ENCODE measurements at regions not wholly inside any gene's neighbourhood (a gene's known extent, or its start where the extent isn't known, plus 50 kb on each side); places are given as distances from the start of the nearest gene placed in this dataset.
A peak's percentile ranks its signal among the peaks of the same experiment; 100 is the strongest.

DNA sequence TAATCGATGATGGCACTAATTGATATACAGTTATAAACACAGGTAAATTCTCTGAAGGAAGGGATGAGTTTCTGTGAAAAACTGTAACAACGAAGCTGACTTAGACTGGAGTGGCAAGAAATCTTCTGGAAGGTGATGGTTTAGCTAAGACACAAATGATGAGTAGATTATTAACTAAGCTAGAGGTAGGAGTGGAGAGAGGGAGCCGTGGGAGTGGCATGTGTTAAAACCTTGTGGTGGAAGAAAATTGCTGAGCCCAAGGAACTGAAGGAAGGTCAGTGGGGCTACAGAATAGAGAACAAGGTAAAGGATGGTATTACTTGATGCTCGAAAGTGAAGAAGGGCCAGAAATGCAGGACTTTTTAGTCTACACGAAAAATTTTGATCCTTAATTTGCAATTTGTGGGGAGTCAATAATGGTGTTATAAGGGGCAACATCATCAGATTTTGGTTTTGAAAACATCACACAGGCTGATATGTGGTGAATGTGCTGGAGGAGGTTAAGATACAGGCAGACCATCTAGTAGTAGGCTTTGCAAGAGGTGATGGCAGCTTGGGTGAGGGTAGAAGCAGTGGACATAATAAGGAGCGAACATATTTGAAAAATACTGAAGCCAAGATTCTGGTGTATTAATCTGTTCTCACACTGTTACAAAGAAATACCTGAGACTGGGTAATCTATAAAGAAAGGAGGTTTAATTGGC, 93.8 kb downstream of the S1PR1 start:
- TF ChIP-seq, protein P1, sequence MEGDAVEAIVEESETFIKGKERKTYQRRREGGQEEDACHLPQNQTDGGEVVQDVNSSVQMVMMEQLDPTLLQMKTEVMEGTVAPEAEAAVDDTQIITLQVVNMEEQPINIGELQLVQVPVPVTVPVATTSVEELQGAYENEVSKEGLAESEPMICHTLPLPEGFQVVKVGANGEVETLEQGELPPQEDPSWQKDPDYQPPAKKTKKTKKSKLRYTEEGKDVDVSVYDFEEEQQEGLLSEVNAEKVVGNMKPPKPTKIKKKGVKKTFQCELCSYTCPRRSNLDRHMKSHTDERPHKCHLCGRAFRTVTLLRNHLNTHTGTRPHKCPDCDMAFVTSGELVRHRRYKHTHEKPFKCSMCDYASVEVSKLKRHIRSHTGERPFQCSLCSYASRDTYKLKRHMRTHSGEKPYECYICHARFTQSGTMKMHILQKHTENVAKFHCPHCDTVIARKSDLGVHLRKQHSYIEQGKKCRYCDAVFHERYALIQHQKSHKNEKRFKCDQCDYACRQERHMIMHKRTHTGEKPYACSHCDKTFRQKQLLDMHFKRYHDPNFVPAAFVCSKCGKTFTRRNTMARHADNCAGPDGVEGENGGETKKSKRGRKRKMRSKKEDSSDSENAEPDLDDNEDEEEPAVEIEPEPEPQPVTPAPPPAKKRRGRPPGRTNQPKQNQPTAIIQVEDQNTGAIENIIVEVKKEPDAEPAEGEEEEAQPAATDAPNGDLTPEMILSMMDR (IDR thresholded peaks at IDR 0.05; ENCODE audit: partially characterized antibody, unreplicated experiment) = no peak
- no peak overlapping the region for H3K27ac Mint-ChIP-seq (ENCODE audit: unreplicated experiment)

DNA sequence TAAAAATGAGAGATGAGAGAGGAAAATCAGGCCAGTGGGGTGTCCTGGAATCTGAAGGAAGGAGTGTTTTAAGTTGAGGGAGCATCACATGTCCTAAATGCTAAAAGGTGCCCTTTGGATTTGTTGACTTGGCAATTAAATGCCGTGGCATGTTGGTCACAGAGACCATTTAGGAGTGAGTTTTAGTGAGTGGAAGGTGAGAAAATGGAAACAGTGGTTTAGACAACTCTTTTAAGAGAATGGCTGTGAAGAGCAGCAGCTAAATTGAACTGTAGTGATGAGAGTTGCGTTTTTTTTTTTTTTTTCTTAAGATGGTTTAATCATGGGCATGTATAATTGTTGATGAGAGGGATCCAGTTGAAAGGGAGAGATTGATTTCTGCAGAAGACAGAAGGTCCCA, 95.0 kb downstream of the S1PR1 start:
- TF ChIP-seq, protein P1 (IDR thresholded peaks at IDR 0.05; ENCODE audit: partially characterized antibody, unreplicated experiment) = no peak
- H3K27ac Mint-ChIP-seq (ENCODE audit: unreplicated experiment) = no peak overlapping the region

More for the DNA sequence above, 93.8 kb downstream of the S1PR1 start:
- Mint-ChIP-seq H3K4me3 (ENCODE audit: unreplicated experiment) (no peak overlapping the region), H3K9me3 (ENCODE audit: unreplicated experiment) (no peaks in the 10 kb centered on the region), H3K27me3 (ENCODE audit: unreplicated experiment) (no peaks in the 10 kb centered on the region), H3K4me1 (ENCODE audit: low read depth, unreplicated experiment) (peaks cover 9% of the 10 kb centered on the region), H3K36me3 (ENCODE audit: unreplicated experiment) (no peaks in the 10 kb centered on the region)
- no peak for DNase-seq

DNA sequence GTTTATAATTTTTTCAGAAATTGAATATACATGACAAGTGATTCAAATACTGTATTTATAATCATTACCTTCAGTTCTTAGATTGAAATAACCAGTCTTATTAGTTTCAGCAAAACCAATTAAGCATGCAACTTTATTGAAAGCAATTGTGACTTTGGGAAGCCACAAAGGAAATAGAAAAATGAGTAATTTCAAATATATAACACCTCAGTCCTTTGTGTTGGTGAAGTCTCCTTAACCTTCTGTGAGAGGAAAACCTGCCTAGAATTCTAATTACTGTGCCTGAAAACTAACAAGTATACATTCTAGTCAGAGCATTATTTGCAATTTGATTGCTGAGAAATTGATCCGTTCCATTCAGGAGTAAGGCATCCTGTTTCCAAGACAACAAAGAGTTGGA, 95.8 kb downstream of the S1PR1 start:
- TF ChIP-seq, protein P1 (IDR thresholded peaks at IDR 0.05; ENCODE audit: partially characterized antibody, unreplicated experiment) = no peak
- Mint-ChIP-seq H3K27ac (ENCODE audit: unreplicated experiment) (no peak overlapping the region), H3K27me3 (ENCODE audit: unreplicated experiment) (no peaks in the 10 kb centered on the region), H3K9me3 (ENCODE audit: unreplicated experiment) (no peaks in the 10 kb centered on the region), H3K36me3 (ENCODE audit: unreplicated experiment) (no peaks in the 10 kb centered on the region), H3K4me3 (ENCODE audit: unreplicated experiment) (no peak overlapping the region), H3K4me1 (ENCODE audit: low read depth, unreplicated experiment) (peaks cover 9% of the 10 kb centered on the region)
- DNase-seq = no peak

More for the DNA sequence above, 95.0 kb downstream of the S1PR1 start:
- no peaks in the 10 kb centered on the region for H3K27me3 Mint-ChIP-seq (ENCODE audit: unreplicated experiment)
- no peaks in the 10 kb centered on the region for H3K9me3 Mint-ChIP-seq (ENCODE audit: unreplicated experiment)
- H3K4me1 Mint-ChIP-seq (ENCODE audit: low read depth, unreplicated experiment) = peaks cover 9% of the 10 kb centered on the region
- no peaks in the 10 kb centered on the region for H3K36me3 Mint-ChIP-seq (ENCODE audit: unreplicated experiment)
- no peak overlapping the region for H3K4me3 Mint-ChIP-seq (ENCODE audit: unreplicated experiment)
- no peak for DNase-seq

DNA sequence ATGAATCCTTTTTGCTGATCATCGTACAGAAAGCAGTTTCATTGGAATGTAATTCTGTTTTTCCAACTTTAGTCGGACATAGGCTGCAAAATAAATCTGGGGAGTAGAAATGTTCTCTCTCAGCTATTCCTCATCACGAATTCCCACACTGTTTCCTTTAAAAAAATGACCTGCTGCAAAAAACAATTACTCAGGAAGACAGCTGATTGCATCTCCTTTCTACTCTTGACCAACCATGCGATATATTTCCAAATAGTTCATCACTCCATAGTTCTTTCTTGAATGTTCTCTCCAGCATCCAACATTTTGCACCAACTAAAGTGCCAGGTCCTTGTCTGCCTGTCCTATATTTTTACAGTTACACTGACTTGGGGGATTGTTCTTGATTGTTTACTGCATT, 96.4 kb downstream of the S1PR1 start:
- Mint-ChIP-seq H3K27me3 (ENCODE audit: unreplicated experiment) (no peaks in the 10 kb centered on the region), H3K4me1 (ENCODE audit: low read depth, unreplicated experiment) (peaks cover 9% of the 10 kb centered on the region), H3K36me3 (ENCODE audit: unreplicated experiment) (no peaks in the 10 kb centered on the region), H3K4me3 (ENCODE audit: unreplicated experiment) (no peak overlapping the region), H3K27ac (ENCODE audit: unreplicated experiment) (peak overlapping the region; percentile 18), H3K9me3 (ENCODE audit: unreplicated experiment) (no peaks in the 10 kb centered on the region)
- no peak for DNase-seq
- TF ChIP-seq, protein P1 (IDR thresholded peaks at IDR 0.05; ENCODE audit: partially characterized antibody, unreplicated experiment) = no peak

DNA sequence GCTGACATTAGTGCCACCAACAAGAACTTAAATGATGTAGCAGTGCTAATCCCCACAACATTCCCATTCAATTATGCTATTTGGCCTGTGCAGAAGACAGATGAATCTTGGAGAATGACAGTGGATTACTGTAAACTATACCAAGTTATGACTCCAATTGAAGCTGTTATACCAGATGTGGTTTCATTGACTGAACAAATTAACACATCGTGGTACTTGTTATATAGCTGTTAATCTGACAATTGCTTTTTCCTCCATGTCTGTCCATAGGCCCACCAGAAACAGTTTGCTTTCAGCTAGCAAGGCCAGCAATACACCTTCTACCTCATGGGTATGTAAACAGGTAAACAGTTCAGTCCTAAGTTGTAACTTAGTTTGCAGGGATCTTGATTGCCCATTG, 101.1 kb downstream of the S1PR1 start:
- no peak overlapping the region for H3K4me3 Mint-ChIP-seq (ENCODE audit: unreplicated experiment)
- no peaks in the 10 kb centered on the region for H3K27me3 Mint-ChIP-seq (ENCODE audit: unreplicated experiment)
- H3K27ac Mint-ChIP-seq (ENCODE audit: unreplicated experiment) = no peak overlapping the region
- TF ChIP-seq, protein P1 (IDR thresholded peaks at IDR 0.05; ENCODE audit: partially characterized antibody, unreplicated experiment) = no peak
- no peak for DNase-seq
- H3K9me3 Mint-ChIP-seq (ENCODE audit: unreplicated experiment) = no peaks in the 10 kb centered on the region
- peaks cover 5% of the 10 kb centered on the region for H3K36me3 Mint-ChIP-seq (ENCODE audit: unreplicated experiment)
- H3K4me1 Mint-ChIP-seq (ENCODE audit: low read depth, unreplicated experiment) = peaks cover 5% of the 10 kb centered on the region

All from glutamatergic neuron (in vitro differentiated cells).